OCI-LY1 (cell line): ENCODE measurements at regions not wholly inside any gene's neighbourhood (a gene's known extent, or its start where the extent isn't known, plus 50 kb on each side); places are given as distances from the start of the nearest gene placed in this dataset.

Source experiments
- EZH2 ChIP-seq: fragments of 200-600 bp; sonication (generic), shearing (Covaris generic); IDR thresholded peaks from 2 replicates; pipeline ENCODE4 v1.8.0; 2017; ENCODE audit warnings: borderline replicate concordance, mixed run types, mild to moderate bottlenecking, antibody characterized with exemption, low read length, moderate library complexity, mixed read lengths
- TF ChIP-seq, protein P1 (sequence below): fragments of 200-600 bp; sonication (generic), shearing (Covaris generic); IDR thresholded peaks from 2 replicates; pipeline ENCODE4 v1.5.1; 2017; ENCODE audit warnings: mild to moderate bottlenecking, antibody characterized with exemption, low read length, moderate library complexity, mixed read lengths

DNA sequence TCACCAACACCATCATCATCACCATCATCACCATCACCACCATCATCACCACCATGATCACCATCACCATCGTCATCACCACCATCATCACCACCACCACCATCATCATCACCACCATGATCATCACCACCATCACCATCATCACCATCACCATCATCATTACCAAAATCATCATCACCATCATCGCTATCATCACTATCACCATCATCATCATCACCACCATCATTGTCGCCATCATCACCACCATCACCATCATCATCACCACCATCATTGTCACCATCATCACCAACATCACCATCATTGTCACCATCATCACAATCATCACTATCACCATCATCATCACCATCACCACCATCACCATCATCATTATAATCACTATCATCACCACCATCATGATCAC, 893.5 kb downstream of the TBC1D22A start:
- TF ChIP-seq EZH2, result no peak
- TF ChIP-seq, protein P1, sequence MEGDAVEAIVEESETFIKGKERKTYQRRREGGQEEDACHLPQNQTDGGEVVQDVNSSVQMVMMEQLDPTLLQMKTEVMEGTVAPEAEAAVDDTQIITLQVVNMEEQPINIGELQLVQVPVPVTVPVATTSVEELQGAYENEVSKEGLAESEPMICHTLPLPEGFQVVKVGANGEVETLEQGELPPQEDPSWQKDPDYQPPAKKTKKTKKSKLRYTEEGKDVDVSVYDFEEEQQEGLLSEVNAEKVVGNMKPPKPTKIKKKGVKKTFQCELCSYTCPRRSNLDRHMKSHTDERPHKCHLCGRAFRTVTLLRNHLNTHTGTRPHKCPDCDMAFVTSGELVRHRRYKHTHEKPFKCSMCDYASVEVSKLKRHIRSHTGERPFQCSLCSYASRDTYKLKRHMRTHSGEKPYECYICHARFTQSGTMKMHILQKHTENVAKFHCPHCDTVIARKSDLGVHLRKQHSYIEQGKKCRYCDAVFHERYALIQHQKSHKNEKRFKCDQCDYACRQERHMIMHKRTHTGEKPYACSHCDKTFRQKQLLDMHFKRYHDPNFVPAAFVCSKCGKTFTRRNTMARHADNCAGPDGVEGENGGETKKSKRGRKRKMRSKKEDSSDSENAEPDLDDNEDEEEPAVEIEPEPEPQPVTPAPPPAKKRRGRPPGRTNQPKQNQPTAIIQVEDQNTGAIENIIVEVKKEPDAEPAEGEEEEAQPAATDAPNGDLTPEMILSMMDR, result no peak
